ENCODE measurements at regions not wholly inside any gene's neighbourhood (a gene's known extent, or its start where the extent isn't known, plus 50 kb on each side); places are given as distances from the start of the nearest gene placed in this dataset.

DNA sequence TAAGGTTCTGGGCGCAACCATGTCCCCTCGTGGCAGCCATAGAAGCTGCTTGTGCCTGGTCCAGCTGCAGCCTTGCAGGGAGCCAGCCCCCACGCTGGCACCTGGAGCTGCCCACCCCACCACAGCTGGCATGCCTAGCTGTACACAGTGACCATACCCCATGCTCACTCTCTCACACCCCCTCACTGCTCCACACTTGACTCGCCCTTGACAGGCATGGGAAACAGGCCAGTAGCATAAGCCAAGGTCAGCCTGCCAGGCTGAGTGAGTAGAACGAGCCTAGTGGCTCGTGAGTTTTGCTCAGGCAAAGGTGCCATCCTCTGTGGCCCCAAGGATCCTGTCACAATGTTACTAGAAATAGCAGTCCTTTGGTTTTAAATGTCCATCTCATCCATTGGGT, 52.7 kb upstream of the CADM2 start:
- TF ChIP-seq, protein P1, sequence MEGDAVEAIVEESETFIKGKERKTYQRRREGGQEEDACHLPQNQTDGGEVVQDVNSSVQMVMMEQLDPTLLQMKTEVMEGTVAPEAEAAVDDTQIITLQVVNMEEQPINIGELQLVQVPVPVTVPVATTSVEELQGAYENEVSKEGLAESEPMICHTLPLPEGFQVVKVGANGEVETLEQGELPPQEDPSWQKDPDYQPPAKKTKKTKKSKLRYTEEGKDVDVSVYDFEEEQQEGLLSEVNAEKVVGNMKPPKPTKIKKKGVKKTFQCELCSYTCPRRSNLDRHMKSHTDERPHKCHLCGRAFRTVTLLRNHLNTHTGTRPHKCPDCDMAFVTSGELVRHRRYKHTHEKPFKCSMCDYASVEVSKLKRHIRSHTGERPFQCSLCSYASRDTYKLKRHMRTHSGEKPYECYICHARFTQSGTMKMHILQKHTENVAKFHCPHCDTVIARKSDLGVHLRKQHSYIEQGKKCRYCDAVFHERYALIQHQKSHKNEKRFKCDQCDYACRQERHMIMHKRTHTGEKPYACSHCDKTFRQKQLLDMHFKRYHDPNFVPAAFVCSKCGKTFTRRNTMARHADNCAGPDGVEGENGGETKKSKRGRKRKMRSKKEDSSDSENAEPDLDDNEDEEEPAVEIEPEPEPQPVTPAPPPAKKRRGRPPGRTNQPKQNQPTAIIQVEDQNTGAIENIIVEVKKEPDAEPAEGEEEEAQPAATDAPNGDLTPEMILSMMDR (IDR thresholded peaks at IDR 0.05) = no peak
- TF ChIP-seq POLR2A (IDR thresholded peaks at IDR 0.05; ENCODE audit: low read depth) (no peak), POLR2AphosphoS5 (IDR thresholded peaks at IDR 0.05) (no peak)

Measured in esophagus muscularis mucosa (tissue), 3 donors.